GM12891 (cell line): ENCODE measurements at regions not wholly inside any gene's neighbourhood (a gene's known extent, or its start where the extent isn't known, plus 50 kb on each side); places are given as distances from the start of the nearest gene placed in this dataset.

ENCODE experiments used
- DNase-seq: peaks from one replicate; pipeline ENCODE4 v3.0.0; 2011; ENCODE audit warnings: low spot score; ENCODE audit not compliant: insufficient read length
- FAIRE-seq: peaks from 2 replicates; lab custom pipeline; 2011; peaks lifted over from hg19 to GRCh38; lab: Jason Lieb, UNC
- PAX5 ChIP-seq: IDR thresholded peaks from 2 replicates; pipeline ENCODE4 v1.6.1; 2011; ENCODE audit warnings: low read length, moderate library complexity, mild to moderate bottlenecking; ENCODE audit not compliant: insufficient read depth, severe bottlenecking
- POLR2A ChIP-seq: IDR thresholded peaks from 2 replicates; pipeline ENCODE4 v1.6.1; 2011; ENCODE audit warnings: low read depth, low read length, control low read depth
- POLR2AphosphoS5 ChIP-seq: IDR thresholded peaks from 2 replicates; pipeline ENCODE4 v1.6.1; 2011; ENCODE audit warnings: low read depth, low read length, control low read depth
- POU2F2 ChIP-seq: IDR thresholded peaks from 2 replicates; pipeline ENCODE4 v1.6.1; 2011; ENCODE audit warnings: low read depth, mild to moderate bottlenecking, control low read depth, low read length, moderate library complexity
- SPI1 ChIP-seq: IDR thresholded peaks from 2 replicates; pipeline ENCODE4 v1.6.1; 2011; ENCODE audit warnings: low read depth, low read length, control low read depth
- TAF1 ChIP-seq: IDR thresholded peaks from 2 replicates; pipeline ENCODE4 v1.6.1; 2011; ENCODE audit warnings: low read depth, low read length, control low read depth

- FAIRE-seq: no peak
- no peak for DNase-seq
- no peak for TF ChIP-seq POLR2AphosphoS5
- TF ChIP-seq POLR2A: no peak
- no peak for TF ChIP-seq SPI1
- TF ChIP-seq TAF1: no peak
These were observed 346.9 kb downstream of the FOXL1 start for GRCh38 chr16:86925067-86925791.

GRCh38 chr16:86926181-86927094 lies 348.1 kb downstream of the FOXL1 start:
- TF ChIP-seq POU2F2: no peak
- no peak for TF ChIP-seq POLR2AphosphoS5
- no peak for TF ChIP-seq POLR2A
- no peak for TF ChIP-seq SPI1
- no peak for TF ChIP-seq TAF1
- TF ChIP-seq PAX5: no peak
- DNase-seq (no peak), FAIRE-seq (no peak)

- no peak for FAIRE-seq
- no peak for DNase-seq
- no peak for TF ChIP-seq POLR2A
- TF ChIP-seq POU2F2: no peak
- no peak for TF ChIP-seq PAX5
- TF ChIP-seq SPI1: no peak
- TF ChIP-seq TAF1: no peak
- no peak for TF ChIP-seq POLR2AphosphoS5
These were observed 349.4 kb downstream of the FOXL1 start for GRCh38 chr16:86927699-86928098.

DNA sequence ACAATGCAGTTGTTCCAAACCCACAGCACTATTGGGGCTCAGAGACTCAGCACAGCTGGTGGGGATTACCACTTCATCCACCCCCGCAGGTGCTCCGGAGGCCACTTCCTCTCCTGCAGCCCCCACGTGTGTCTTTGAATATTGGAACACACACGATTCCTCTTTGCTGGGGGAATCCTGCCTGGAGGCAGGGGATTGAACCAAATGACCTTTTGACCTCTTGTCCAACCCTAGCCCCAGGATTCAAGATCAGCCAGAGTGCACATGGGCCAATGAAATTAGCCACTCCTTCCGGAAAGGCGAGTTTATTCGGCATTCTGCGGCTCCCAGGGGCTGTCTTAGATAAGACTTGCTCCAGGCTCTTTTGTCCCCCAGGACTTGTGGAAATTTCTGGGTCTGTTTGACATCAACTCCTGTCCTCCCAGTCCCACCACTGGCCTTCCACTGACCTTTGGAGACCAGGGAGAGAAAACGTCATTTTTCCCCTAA lies 350.2 kb downstream of the FOXL1 start:
- TF ChIP-seq SPI1 (peak; percentile 60), POLR2A (no peak)
- DNase-seq (no peak), FAIRE-seq (no peak)

GRCh38 chr16:86929057-86929871 lies 350.9 kb downstream of the FOXL1 start:
- FAIRE-seq (no peak), DNase-seq (no peak)
- TF ChIP-seq PAX5: no peak
- no peak for TF ChIP-seq POU2F2
- TF ChIP-seq POLR2AphosphoS5: no peak
- no peak for TF ChIP-seq POLR2A

- FAIRE-seq (no peak), DNase-seq (no peak)
- no peak for TF ChIP-seq TAF1
- no peak for TF ChIP-seq SPI1
- TF ChIP-seq POLR2AphosphoS5: no peak
- TF ChIP-seq POLR2A: no peak
- no peak for TF ChIP-seq PAX5
- TF ChIP-seq POU2F2: no peak
These were observed 351.7 kb downstream of the FOXL1 start for GRCh38 chr16:86930001-86930400.

- DNase-seq: no peak
- no peak for FAIRE-seq
- no peak for TF ChIP-seq PAX5
- TF ChIP-seq SPI1: no peak
- no peak for TF ChIP-seq POLR2AphosphoS5
- no peak for TF ChIP-seq POLR2A
- no peak for TF ChIP-seq TAF1
- TF ChIP-seq POU2F2: no peak
These were observed 352.5 kb downstream of the FOXL1 start for GRCh38 chr16:86930663-86931373.

DNA sequence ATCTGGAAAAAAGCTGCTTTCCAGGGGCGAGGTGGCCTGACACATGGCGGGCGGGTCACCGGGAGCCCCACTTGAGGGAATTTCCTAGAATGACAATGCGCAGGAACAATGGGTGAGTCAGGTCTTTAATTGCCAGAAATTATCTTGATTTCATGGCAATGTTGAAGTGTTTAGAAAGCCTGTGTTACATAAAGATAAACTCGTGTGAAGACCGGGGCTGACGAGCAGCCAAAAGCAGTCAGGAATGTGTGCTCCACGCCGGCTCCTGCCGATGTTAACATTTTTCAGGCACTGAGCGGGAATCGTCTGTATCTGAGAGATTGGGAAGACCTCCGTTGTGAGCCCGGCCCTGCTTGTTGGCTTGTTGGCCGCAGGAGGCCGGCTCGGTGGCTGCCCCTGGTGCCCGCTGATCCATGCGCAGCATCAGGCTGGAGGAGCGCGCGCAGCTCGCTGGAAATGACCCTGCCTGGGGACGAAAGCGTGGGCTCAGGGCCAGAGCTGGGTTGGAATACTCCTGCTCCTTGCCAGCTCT lies 353.1 kb downstream of the FOXL1 start:
- no peak for DNase-seq
- FAIRE-seq: no peak
- TF ChIP-seq TAF1 (no peak), PAX5 (no peak), POLR2A (no peak), POU2F2 (no peak), POLR2AphosphoS5 (no peak), SPI1 (no peak)
